ENCODE measurements at regions not wholly inside any gene's neighbourhood (a gene's known extent, or its start where the extent isn't known, plus 50 kb on each side); places are given as distances from the start of the nearest gene placed in this dataset.

- no peak for DNase-seq (ENCODE audit: extremely low read depth, low read depth)
- TF ChIP-seq CTCF (IDR thresholded peaks at IDR 0.05; ENCODE audit: low read depth, low read length), result no peak
Observed at GRCh38 chr2:236889791-236890704, 195.6 kb upstream of the COPS8 start.

GRCh38 chr2:236892721-236893120, 193.0 kb upstream of the COPS8 start:
- no peak for DNase-seq (ENCODE audit: extremely low read depth, low read depth)
- TF ChIP-seq CTCF (IDR thresholded peaks at IDR 0.05; ENCODE audit: low read depth, low read length), result no peak

- no peak for TF ChIP-seq CTCF (IDR thresholded peaks at IDR 0.05; ENCODE audit: low read depth, low read length)
Observed at GRCh38 chr2:236894791-236895190, 190.9 kb upstream of the COPS8 start.

GRCh38 chr2:236895497-236895896, 190.2 kb upstream of the COPS8 start:
- TF ChIP-seq CTCF (IDR thresholded peaks at IDR 0.05; ENCODE audit: low read depth, low read length), result no peak
- DNase-seq (ENCODE audit: extremely low read depth, low read depth), result no peak

More at GRCh38 chr2:236894791-236895190, 190.9 kb upstream of the COPS8 start:
- DNase-seq (ENCODE audit: extremely low read depth, low read depth), result no peak

GRCh38 chr2:236896688-236897087, 189.0 kb upstream of the COPS8 start:
- no peak for DNase-seq (ENCODE audit: extremely low read depth, low read depth)
- TF ChIP-seq CTCF (IDR thresholded peaks at IDR 0.05; ENCODE audit: low read depth, low read length), result no peak

GRCh38 chr2:236899146-236899545, 186.5 kb upstream of the COPS8 start:
- DNase-seq (ENCODE audit: extremely low read depth, low read depth), result no peak
- no peak for TF ChIP-seq CTCF (IDR thresholded peaks at IDR 0.05; ENCODE audit: low read depth, low read length)

GRCh38 chr2:236899950-236900640, 185.6 kb upstream of the COPS8 start:
- no peak for DNase-seq (ENCODE audit: extremely low read depth, low read depth)
- no peak for TF ChIP-seq CTCF (IDR thresholded peaks at IDR 0.05; ENCODE audit: low read depth, low read length)

All from AG09319 (cell line).